ENCODE measurements at regions not wholly inside any gene's neighbourhood (a gene's known extent, or its start where the extent isn't known, plus 50 kb on each side); places are given as distances from the start of the nearest gene placed in this dataset.

- TF ChIP-seq POLR2A (IDR thresholded peaks at IDR 0.05) (no peak), CTCF (IDR thresholded peaks at IDR 0.05) (no peak)
- 75 to 89% methylated on average over 1 of the region's 1 CpG for WGBS, 2 donors
- Histone ChIP-seq H3K4me1 (no peaks in the 10 kb centered on the region), H3K27me3 (no peaks in the 10 kb centered on the region), H3K27ac (no peak overlapping the region), H3K4me3 (replicated peaks in 1 of 3) (no peak overlapping the region), H3K36me3 (no peaks in the 10 kb centered on the region), H3K9me3 (no peaks in the 10 kb centered on the region)
- intact Hi-C loops (cut with DNase I), result no loop called here
- DNase-seq, result no peak
These were observed 90.5 kb upstream of the GDF10 start for GRCh38 chr10:47209466-47209865.

- Histone ChIP-seq H3K4me1 (no peaks in the 10 kb centered on the region), H3K9me3 (no peaks in the 10 kb centered on the region), H3K36me3 (no peaks in the 10 kb centered on the region), H3K4me3 (replicated peaks in 1 of 3) (no peak overlapping the region), H3K27ac (no peak overlapping the region), H3K27me3 (no peaks in the 10 kb centered on the region)
- TF ChIP-seq POLR2A (IDR thresholded peaks at IDR 0.05) (no peak), CTCF (IDR thresholded peaks at IDR 0.05) (no peak)
- no peak for DNase-seq
- intact Hi-C loops (cut with DNase I), result no loop called here
These were observed 85.5 kb upstream of the GDF10 start for GRCh38 chr10:47214520-47214919.

DNA sequence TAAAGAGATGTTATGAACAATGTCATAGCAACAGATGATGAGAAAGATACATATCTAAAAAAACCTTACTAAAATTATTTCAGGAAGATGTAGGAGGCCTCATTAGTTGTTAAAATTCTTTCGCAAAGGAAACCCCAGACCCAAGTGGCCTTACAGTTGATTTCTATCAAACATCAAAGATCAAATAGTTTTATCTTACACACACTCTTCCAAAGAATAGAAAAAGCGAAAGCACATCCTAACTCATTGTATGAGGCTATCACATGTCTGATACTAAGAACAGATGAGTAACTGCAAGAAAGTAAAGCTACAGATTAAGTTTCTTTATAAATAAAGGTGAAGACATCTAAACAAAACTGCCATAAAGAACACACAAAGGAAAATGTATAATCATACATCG, 82.9 kb upstream of the GDF10 start:
- no peaks in the 10 kb centered on the region for H3K9me3 ChIP-seq
- intact Hi-C loops (cut with DNase I), result no loop called here
- TF ChIP-seq CTCF (IDR thresholded peaks at IDR 0.05), result no peak
- TF ChIP-seq POLR2A (IDR thresholded peaks at IDR 0.05), result no peak
- H3K27me3 ChIP-seq, result no peaks in the 10 kb centered on the region
- H3K36me3 ChIP-seq, result no peaks in the 10 kb centered on the region
- no peak overlapping the region for H3K27ac ChIP-seq
- H3K4me1 ChIP-seq, result no peaks in the 10 kb centered on the region
- WGBS, 2 donors, result 59 to 64% methylated on average over 3 of the region's 3 CpGs
- DNase-seq, result no peak
- H3K4me3 ChIP-seq (replicated peaks in 1 of 3), result no peak overlapping the region

GRCh38 chr10:47218803-47219202, 81.2 kb upstream of the GDF10 start:
- Histone ChIP-seq H3K4me1 (no peaks in the 10 kb centered on the region), H3K9me3 (no peaks in the 10 kb centered on the region), H3K27me3 (no peaks in the 10 kb centered on the region), H3K4me3 (replicated peaks in 1 of 3) (no peak overlapping the region), H3K36me3 (no peaks in the 10 kb centered on the region), H3K27ac (no peak overlapping the region)
- TF ChIP-seq POLR2A (IDR thresholded peaks at IDR 0.05) (no peak), CTCF (IDR thresholded peaks at IDR 0.05) (no peak)
- no peak for DNase-seq
- intact Hi-C loops (cut with DNase I), result no loop called here
- 47 to 48% methylated on average over 5 of the region's 5 CpGs for WGBS, 2 donors

DNA sequence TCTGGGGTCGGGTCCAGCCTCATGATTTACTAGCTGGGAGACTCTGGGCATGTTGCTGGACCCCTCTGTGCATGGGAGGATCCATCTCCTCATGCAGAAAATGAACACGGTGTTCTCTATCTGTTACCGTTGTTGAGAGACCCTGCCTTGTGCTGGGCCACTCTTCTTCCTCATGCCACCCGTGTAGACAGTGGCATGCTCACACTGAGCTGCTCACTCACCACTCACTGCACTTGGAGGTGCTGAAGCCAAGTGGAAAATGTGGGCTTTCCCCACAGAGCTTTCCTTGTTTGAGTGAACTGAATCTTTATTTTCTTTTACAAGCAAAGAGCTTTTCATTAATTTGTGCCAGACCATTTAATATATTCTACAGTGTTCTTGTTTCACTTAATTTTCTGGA, 77.5 kb upstream of the GDF10 start:
- H3K4me3 ChIP-seq (replicated peaks in 1 of 3), result no peak overlapping the region
- no peaks in the 10 kb centered on the region for H3K36me3 ChIP-seq
- WGBS, 2 donors, result 55 to 71% methylated on average over 3 to 4 of the region's 4 CpGs
- no peaks in the 10 kb centered on the region for H3K4me1 ChIP-seq
- no peak overlapping the region for H3K27ac ChIP-seq
- no peaks in the 10 kb centered on the region for H3K27me3 ChIP-seq
- no peaks in the 10 kb centered on the region for H3K9me3 ChIP-seq
- no peak for DNase-seq
- intact Hi-C loops (cut with DNase I), result no loop called here
- TF ChIP-seq POLR2A (IDR thresholded peaks at IDR 0.05), result no peak

- intact Hi-C loops (cut with DNase I), result no loop called here
- Histone ChIP-seq H3K4me1 (no peaks in the 10 kb centered on the region), H3K9me3 (no peaks in the 10 kb centered on the region), H3K27ac (no peak overlapping the region), H3K4me3 (replicated peaks in 1 of 3) (no peak overlapping the region), H3K27me3 (no peaks in the 10 kb centered on the region), H3K36me3 (no peaks in the 10 kb centered on the region)
- DNase-seq, result no peak
- WGBS, 2 donors, result 92 to 100% methylated on average over 1 of the region's 1 CpG
- TF ChIP-seq POLR2A (IDR thresholded peaks at IDR 0.05), result no peak
- no peak for TF ChIP-seq CTCF (IDR thresholded peaks at IDR 0.05)
These were observed 76.8 kb upstream of the GDF10 start for GRCh38 chr10:47223236-47223635.

Measured in thyroid gland (tissue), 4 donors.